ENCODE measurements at regions not wholly inside any gene's neighbourhood (a gene's known extent, or its start where the extent isn't known, plus 50 kb on each side); places are given as distances from the start of the nearest gene placed in this dataset.
"Not testable (repeated sequence)": the region's sequence is repeated elsewhere in the genome, so short reads cannot be mapped to it uniquely, and the experiment has no call there.

DNA sequence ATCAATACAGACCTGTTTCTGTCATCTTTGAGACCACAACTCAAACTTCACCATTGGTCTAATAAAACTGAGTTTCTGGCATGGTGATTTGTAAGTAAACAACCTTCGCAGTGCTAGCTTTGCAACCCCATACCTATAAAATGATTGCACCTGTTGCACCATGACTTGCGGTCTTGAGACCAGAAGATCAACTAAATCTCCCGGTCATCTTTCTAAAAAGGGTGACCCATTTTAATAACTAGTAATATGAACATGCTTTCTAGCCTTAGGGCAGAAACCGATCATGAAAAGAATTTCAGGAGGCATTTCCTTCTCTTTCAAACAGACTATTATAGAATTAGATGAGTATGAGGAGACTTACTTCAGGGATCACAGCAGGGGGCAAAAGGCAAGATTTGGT is 151.9 kb upstream of the ZNF385D start:
- no peak for DNase-seq
- no peaks in the 10 kb centered on the region for H3K27me3 Mint-ChIP-seq (ENCODE audit: low read depth)
- no peak overlapping the region for H3K4me3 Mint-ChIP-seq
- H3K9me3 Mint-ChIP-seq, result no peaks in the 10 kb centered on the region
- intact Hi-C loops (cut with micrococcal nuclease), result no loop called here
- H3K36me3 Mint-ChIP-seq (ENCODE audit: low read depth), result no peaks in the 10 kb centered on the region
- CTCF ChIA-PET, result no interaction called here
- H3K4me1 Mint-ChIP-seq (ENCODE audit: low read depth), result no peaks in the 10 kb centered on the region
- H3K27ac Mint-ChIP-seq, result no peak overlapping the region

DNA sequence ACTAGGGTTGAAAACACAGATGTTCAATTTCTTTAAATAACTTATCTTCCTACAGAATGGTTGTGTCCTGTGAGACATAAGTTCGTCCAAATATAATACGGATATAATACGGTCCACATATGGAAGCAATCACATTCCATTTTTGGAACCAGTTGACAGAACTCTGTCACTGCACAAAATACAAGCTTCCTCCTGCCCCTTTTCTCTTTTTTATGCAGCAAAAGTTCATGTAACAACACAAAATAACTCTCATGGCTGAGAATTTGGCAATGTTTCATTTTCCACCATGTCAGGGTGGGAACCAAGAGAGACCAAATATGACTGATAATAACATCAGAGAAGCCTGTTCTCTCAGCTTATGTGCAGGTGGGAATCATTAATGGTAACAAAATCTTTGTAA is 158.1 kb upstream of the ZNF385D start:
- Mint-ChIP-seq H3K9me3 (peaks cover 3% of the 10 kb centered on the region), H3K4me3 (no peak overlapping the region), H3K27me3 (ENCODE audit: low read depth) (no peaks in the 10 kb centered on the region), H3K4me1 (ENCODE audit: low read depth) (no peaks in the 10 kb centered on the region), H3K27ac (no peak overlapping the region), H3K36me3 (ENCODE audit: low read depth) (no peaks in the 10 kb centered on the region)
- intact Hi-C loops (cut with micrococcal nuclease), result no loop called here
- DNase-seq, result no peak
- CTCF ChIA-PET, result interaction anchor here (0.8 kb wide), 1 partner anchor 16 kb away, joined by 3 read pairs; no protein-coding TSS in a partner anchor

DNA sequence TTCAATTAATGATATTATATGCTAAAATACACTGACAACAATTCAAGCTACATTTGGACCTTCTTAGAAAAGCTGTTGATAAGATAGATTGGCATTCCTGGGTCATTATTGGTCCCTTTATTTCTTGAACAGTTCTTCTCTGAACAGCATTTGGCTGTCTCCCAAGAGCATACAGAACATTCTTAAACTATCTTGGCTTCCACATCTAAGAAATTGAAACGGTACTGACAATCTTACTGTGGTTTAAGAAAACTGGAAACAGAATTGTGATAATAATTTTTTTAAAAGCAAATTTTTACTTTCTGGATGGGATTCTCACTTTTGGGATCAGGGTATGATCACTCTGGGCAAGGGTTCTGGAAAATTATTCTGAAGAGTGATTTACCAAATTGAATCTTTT is 161.7 kb upstream of the ZNF385D start:
- H3K27ac Mint-ChIP-seq, result no peak overlapping the region
- H3K36me3 Mint-ChIP-seq (ENCODE audit: low read depth), result no peaks in the 10 kb centered on the region

DNA sequence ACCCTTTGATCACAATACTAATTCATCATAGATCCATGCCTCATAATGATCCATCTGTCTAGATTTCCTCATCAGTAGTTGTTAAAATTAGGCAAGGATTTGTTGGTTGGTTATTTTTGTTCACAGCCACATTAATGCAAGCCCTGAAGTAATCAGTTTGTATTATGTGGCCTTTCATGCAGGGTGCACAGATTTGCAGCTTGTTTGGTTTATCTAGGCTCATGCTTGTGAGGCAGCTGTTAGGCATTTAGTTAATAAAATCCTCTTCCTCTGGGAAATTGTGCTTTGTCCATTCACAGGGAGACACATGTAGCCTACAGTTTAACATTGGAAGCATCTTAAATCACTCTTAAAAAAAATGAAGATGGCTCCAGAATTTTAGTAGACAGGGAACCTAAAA is 162.8 kb upstream of the ZNF385D start:
- Mint-ChIP-seq H3K4me1 (ENCODE audit: low read depth) (no peaks in the 10 kb centered on the region), H3K27me3 (ENCODE audit: low read depth) (no peaks in the 10 kb centered on the region), H3K27ac (no peak overlapping the region), H3K4me3 (no peak overlapping the region), H3K36me3 (ENCODE audit: low read depth) (no peaks in the 10 kb centered on the region), H3K9me3 (peaks cover 3% of the 10 kb centered on the region)
- CTCF ChIA-PET, result no interaction called here
- DNase-seq, result no peak
- intact Hi-C loops (cut with micrococcal nuclease), result no loop called here

More for the DNA sequence above, 161.7 kb upstream of the ZNF385D start:
- H3K4me1 Mint-ChIP-seq (ENCODE audit: low read depth), result no peaks in the 10 kb centered on the region
- DNase-seq, result no peak
- H3K27me3 Mint-ChIP-seq (ENCODE audit: low read depth), result no peaks in the 10 kb centered on the region
- no peak overlapping the region for H3K4me3 Mint-ChIP-seq
- peaks cover 3% of the 10 kb centered on the region for H3K9me3 Mint-ChIP-seq
- CTCF ChIA-PET, result no interaction called here
- intact Hi-C loops (cut with micrococcal nuclease), result no loop called here

DNA sequence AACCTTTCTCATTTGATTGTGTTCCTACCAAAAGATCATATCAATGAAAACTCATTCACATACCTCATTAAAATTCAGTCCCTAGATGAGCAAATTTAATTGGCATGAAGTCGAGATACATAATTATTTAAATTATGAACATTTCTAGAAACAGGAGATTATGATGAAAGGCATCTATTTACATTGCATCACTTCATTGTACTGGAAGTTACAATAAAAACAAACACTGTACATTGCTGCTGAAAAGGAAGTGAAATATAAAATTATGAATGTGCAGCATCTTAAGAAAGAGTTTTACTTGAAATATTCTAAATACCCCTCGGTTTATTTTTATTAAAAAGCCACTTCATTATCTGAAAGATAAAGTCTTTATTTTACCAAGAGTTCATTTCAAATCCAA is 163.4 kb upstream of the ZNF385D start:
- DNase-seq, result no peak
- Mint-ChIP-seq H3K4me3 (no peak overlapping the region), H3K36me3 (ENCODE audit: low read depth) (no peaks in the 10 kb centered on the region), H3K4me1 (ENCODE audit: low read depth) (no peaks in the 10 kb centered on the region), H3K27me3 (ENCODE audit: low read depth) (no peaks in the 10 kb centered on the region), H3K9me3 (peaks cover 3% of the 10 kb centered on the region), H3K27ac (no peak overlapping the region)
- CTCF ChIA-PET, result no interaction called here
- intact Hi-C loops (cut with micrococcal nuclease), result no loop called here

DNA sequence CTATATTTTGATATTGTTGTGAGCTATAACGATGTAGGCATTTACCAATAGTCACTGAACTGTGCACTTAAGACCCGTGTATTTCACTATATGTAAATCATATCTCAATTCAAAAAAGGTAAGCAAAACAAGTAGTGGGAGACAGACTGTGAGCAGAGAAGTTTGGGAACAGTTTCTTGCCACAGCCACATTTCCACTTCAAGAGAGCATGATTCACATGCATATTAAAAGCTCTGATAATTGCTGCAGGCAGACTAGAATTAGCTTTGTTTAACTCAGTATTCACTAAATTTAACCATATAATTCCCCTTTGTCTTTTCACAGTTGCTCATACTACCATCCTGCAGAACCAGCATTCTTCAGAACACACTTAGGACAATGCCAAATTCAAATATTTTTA is 168.4 kb upstream of the ZNF385D start:
- H3K4me1 Mint-ChIP-seq (ENCODE audit: low read depth), result no peaks in the 10 kb centered on the region
- H3K36me3 Mint-ChIP-seq (ENCODE audit: low read depth), result no peaks in the 10 kb centered on the region
- CTCF ChIA-PET, result no interaction called here
- peaks cover 11% of the 10 kb centered on the region for H3K9me3 Mint-ChIP-seq
- intact Hi-C loops (cut with micrococcal nuclease), result no loop called here
- no peak overlapping the region for H3K4me3 Mint-ChIP-seq
- H3K27me3 Mint-ChIP-seq (ENCODE audit: low read depth), result no peaks in the 10 kb centered on the region
- no peak for DNase-seq
- H3K27ac Mint-ChIP-seq, result no peak overlapping the region

DNA sequence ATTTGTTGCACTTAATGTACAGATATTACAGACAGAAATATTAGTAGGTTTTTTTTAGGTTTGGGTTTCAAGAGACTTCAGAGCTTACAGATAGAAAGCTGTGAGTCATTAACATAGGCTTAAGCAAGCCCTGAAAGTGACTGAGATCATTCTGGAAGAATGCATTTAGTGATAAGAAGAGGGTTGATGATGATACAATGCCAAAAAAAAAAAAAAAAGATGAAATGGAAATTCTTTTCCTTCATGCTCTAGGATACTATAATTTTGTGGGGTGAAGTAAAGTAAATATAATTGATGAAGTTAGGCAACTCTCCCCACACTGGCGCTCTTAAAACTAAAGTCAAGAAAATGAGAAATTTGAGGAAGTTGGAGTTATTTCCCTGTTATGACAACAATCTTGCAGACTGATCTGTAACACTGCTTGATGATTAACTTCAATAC is 169.4 kb upstream of the ZNF385D start:
- H3K4me3 Mint-ChIP-seq, result no peak overlapping the region
- intact Hi-C loops (cut with micrococcal nuclease), result no loop called here
- DNase-seq, result no peak
- H3K27ac Mint-ChIP-seq, result no peak overlapping the region
- CTCF ChIA-PET, result no interaction called here
- no peaks in the 10 kb centered on the region for H3K4me1 Mint-ChIP-seq (ENCODE audit: low read depth)
- no peaks in the 10 kb centered on the region for H3K27me3 Mint-ChIP-seq (ENCODE audit: low read depth)
- peaks cover 11% of the 10 kb centered on the region for H3K9me3 Mint-ChIP-seq
- H3K36me3 Mint-ChIP-seq (ENCODE audit: low read depth), result no peaks in the 10 kb centered on the region

DNA sequence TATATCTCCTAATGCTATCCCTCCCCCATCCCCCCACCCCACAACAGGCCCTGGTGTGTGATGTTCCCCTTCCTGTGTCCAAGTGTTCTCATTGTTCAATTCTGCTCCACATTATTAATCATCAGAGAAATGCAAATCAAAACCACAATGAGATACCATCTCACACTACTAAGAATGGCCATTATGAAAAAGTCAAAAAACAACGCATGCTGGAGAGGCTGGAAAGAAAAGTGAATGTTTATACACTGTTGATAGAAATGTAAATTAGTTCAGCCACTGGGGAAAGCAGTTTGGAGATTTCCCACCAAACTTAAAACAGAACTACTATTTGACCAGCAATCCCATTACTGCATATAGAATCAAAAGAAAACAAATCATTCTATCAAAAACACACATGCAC is 172.1 kb upstream of the ZNF385D start:
- H3K27ac Mint-ChIP-seq; intact Hi-C loops (cut with micrococcal nuclease); H3K27me3 Mint-ChIP-seq (ENCODE audit: low read depth); H3K36me3 Mint-ChIP-seq (ENCODE audit: low read depth); H3K4me3 Mint-ChIP-seq; H3K4me1 Mint-ChIP-seq (ENCODE audit: low read depth); CTCF ChIA-PET; DNase-seq: not testable (repeated sequence)
- peaks cover 16% of the 10 kb centered on the region for H3K9me3 Mint-ChIP-seq

DNA sequence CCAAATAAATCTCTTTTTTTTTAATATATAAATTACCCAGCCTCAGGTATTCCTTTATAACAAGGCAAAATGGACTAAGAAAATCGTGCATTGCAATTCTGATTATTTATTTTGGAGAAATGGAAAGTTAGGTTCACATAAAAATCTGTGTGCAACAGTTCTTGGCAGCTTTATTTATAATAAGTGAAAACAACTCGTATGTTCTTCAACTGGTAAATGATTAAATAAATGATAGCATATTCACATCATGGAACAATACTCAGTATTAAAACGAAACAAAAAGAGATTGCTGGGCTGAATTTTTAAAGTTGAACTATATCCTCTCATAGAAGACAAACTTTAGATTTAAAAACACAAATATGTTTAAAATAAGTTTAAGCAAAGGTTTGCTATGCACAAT is 176.3 kb upstream of the ZNF385D start:
- CTCF ChIA-PET, result no interaction called here
- peaks cover 14% of the 10 kb centered on the region for H3K9me3 Mint-ChIP-seq
- intact Hi-C loops (cut with micrococcal nuclease), result no loop called here

DNA sequence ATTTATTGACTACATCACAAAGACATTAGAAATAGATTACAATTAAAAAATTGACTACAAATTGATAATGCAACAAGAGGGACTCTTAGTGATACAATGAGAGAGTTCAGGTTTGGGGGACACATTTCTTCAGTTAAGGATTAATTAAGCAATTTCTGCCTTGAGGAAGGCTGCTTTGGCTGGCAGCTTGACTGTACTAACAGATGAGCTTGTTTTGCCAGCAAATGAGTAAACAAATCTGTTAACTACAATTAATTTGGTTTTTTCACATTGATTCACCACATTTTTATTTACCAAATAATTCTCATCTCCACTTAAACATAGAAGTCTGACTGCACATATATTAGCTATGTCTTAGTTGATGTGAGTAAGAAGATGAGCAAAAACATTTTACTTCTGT is 183.6 kb upstream of the ZNF385D start:
- no peaks in the 10 kb centered on the region for H3K36me3 Mint-ChIP-seq (ENCODE audit: low read depth)
- CTCF ChIA-PET, result no interaction called here
- intact Hi-C loops (cut with micrococcal nuclease), result no loop called here
- no peaks in the 10 kb centered on the region for H3K4me1 Mint-ChIP-seq (ENCODE audit: low read depth)
- no peak overlapping the region for H3K27ac Mint-ChIP-seq
- no peak overlapping the region for H3K4me3 Mint-ChIP-seq
- no peaks in the 10 kb centered on the region for H3K27me3 Mint-ChIP-seq (ENCODE audit: low read depth)
- H3K9me3 Mint-ChIP-seq, result peaks cover 6% of the 10 kb centered on the region
- DNase-seq, result no peak

More for the DNA sequence above, 176.3 kb upstream of the ZNF385D start:
- no peaks in the 10 kb centered on the region for H3K4me1 Mint-ChIP-seq (ENCODE audit: low read depth)
- H3K36me3 Mint-ChIP-seq (ENCODE audit: low read depth), result no peaks in the 10 kb centered on the region
- no peak overlapping the region for H3K4me3 Mint-ChIP-seq
- H3K27ac Mint-ChIP-seq, result no peak overlapping the region
- no peak for DNase-seq
- no peaks in the 10 kb centered on the region for H3K27me3 Mint-ChIP-seq (ENCODE audit: low read depth)

DNA sequence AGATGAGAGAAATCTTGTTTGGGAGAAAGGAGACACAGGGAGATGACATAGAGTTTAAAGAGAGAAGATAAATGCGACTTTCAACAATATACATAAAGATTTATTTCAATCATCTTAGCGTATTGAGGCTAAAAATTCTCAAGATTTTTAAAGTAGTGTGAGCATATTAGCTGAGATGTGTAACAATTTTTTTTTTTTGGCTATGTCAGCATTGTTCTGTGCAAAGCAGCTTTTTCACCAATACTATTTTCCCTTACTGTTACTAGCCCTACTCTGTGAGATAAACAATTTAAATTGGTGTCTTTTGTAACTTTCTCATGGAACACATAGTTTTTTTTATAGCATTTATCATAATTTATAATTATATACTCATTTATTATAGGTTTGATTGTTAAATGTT is 185.2 kb upstream of the ZNF385D start:
- intact Hi-C loops (cut with micrococcal nuclease), result no loop called here
- H3K36me3 Mint-ChIP-seq (ENCODE audit: low read depth), result no peaks in the 10 kb centered on the region
- no peak overlapping the region for H3K4me3 Mint-ChIP-seq
- peaks cover 8% of the 10 kb centered on the region for H3K9me3 Mint-ChIP-seq
- H3K4me1 Mint-ChIP-seq (ENCODE audit: low read depth), result no peaks in the 10 kb centered on the region
- DNase-seq, result no peak
- CTCF ChIA-PET, result interaction anchor here (0.6 kb wide), 1 partner anchor 1754 kb away, joined by 5 read pairs; no protein-coding TSS in a partner anchor
- no peaks in the 10 kb centered on the region for H3K27me3 Mint-ChIP-seq (ENCODE audit: low read depth)
- no peak overlapping the region for H3K27ac Mint-ChIP-seq

DNA sequence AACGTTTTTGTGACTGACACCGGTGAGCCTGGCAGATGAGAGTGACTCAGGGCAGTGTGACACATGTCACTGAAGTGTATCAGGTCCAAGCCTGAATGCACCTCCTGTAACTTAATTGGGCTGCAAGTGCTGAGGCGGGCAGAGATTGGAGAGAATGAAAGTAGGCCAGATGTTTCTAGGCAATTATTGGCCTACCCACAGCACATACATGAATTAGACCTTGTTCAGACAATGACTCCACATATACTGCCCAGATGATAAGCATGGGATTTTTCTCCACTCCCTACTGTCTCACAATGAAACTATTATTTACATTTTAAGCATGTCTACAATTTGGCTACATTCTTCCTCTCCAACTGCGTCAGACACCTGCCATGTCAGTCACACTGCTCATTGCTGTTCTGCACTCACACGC is 187.3 kb upstream of the ZNF385D start:
- DNase-seq, result no peak
- Mint-ChIP-seq H3K36me3 (ENCODE audit: low read depth) (no peaks in the 10 kb centered on the region), H3K27ac (no peak overlapping the region), H3K4me3 (no peak overlapping the region), H3K27me3 (ENCODE audit: low read depth) (no peaks in the 10 kb centered on the region), H3K4me1 (ENCODE audit: low read depth) (no peaks in the 10 kb centered on the region), H3K9me3 (peaks cover 7% of the 10 kb centered on the region)
- intact Hi-C loops (cut with micrococcal nuclease), result no loop called here
- CTCF ChIA-PET, result no interaction called here

DNA sequence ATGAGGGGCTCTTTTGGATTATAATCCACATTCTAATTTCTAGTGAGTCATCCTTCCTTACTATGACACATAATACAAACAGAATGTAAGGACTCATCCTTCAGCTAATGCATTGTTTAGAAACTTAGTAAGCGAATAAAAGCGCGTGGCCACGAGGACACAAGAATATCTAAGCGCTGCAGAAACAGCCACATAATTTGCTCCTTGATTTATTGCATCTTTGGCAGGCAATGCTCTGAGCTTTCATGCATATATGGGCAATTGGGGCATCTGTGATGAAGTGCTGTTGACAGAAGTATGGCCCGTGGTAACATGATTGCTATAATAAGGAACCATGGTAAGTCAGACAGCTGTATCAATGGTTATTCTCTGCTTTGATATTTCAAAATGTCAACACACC is 191.3 kb upstream of the ZNF385D start:
- CTCF ChIA-PET, result interaction anchor here (0.5 kb wide), 1 partner anchor 589 kb away, joined by 4 read pairs; no protein-coding TSS in a partner anchor
- H3K27ac Mint-ChIP-seq, result no peak overlapping the region
- peaks cover 8% of the 10 kb centered on the region for H3K9me3 Mint-ChIP-seq
- intact Hi-C loops (cut with micrococcal nuclease), result no loop called here
- no peaks in the 10 kb centered on the region for H3K27me3 Mint-ChIP-seq (ENCODE audit: low read depth)
- no peaks in the 10 kb centered on the region for H3K4me1 Mint-ChIP-seq (ENCODE audit: low read depth)
- no peak overlapping the region for H3K4me3 Mint-ChIP-seq
- H3K36me3 Mint-ChIP-seq (ENCODE audit: low read depth), result no peaks in the 10 kb centered on the region
- DNase-seq, result no peak

DNA sequence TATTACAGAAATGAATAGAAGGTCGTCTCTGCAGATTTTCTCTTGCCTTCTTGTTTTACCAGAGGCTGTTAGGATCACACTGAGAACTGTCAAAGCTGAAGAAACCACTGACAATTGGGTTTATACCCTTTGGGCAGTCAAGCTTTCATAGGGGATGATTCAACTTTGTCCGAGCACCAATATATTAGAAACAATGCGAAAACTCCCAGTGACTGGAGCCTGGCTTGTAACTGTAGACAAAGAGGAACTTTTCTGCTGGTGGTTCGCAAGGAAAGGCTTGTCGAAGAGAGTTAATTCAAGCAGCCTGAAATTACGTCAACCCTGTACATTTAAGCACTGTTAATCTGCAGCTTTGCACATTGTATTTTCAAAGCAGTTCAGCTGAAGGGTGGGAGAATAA is 193.2 kb upstream of the ZNF385D start:
- intact Hi-C loops (cut with micrococcal nuclease), result no loop called here
- H3K27me3 Mint-ChIP-seq (ENCODE audit: low read depth), result no peaks in the 10 kb centered on the region
- H3K4me1 Mint-ChIP-seq (ENCODE audit: low read depth), result no peaks in the 10 kb centered on the region
- H3K4me3 Mint-ChIP-seq, result no peak overlapping the region
- no peak for DNase-seq
- H3K27ac Mint-ChIP-seq, result no peak overlapping the region
- no peaks in the 10 kb centered on the region for H3K36me3 Mint-ChIP-seq (ENCODE audit: low read depth)
- peaks cover 6% of the 10 kb centered on the region for H3K9me3 Mint-ChIP-seq
- CTCF ChIA-PET, result no interaction called here
